Activated CD4-positive, alpha-beta T cell treated with anti-CD3 and anti-CD28 coated beads, Interleukin-2, amount 10 ng/mL, durations not matched to agents 7 days and 5 days (primary cell): ENCODE measurements at regions not wholly inside any gene's neighbourhood (a gene's known extent, or its start where the extent isn't known, plus 50 kb on each side); places are given as distances from the start of the nearest gene placed in this dataset.
A peak's percentile ranks its signal among the peaks of the same experiment; 100 is the strongest.
"Not testable (repeated sequence)": the region's sequence is repeated elsewhere in the genome, so short reads cannot be mapped to it uniquely, and the experiment has no call there.

Experiments used
- CTCF ChIA-PET: fragments of 350-600 bp; sonication (Branson Sonifier 250); formaldehyde crosslinking; loops from one replicate; lab custom pipeline; 2021; ENCODE audit warnings: antibody characterized with exemption; lab: Charles Lee
- POLR2A ChIA-PET: fragments of 350-600 bp; sonication (Branson Sonifier 250); formaldehyde crosslinking; loops from one replicate; lab custom pipeline; 2021; ENCODE audit warnings: antibody characterized with exemption; lab: Charles Lee
- DNase-seq: peaks from one replicate; pipeline ENCODE4 v3.0.0-alpha.2; 2020
- H3K27ac Mint-ChIP-seq: one replicate; pipeline ENCODE4 v1.8.0; 2021; ENCODE audit warnings: mild to moderate bottlenecking, moderate library complexity, mixed read lengths
- H3K27me3 Mint-ChIP-seq: one replicate; pipeline ENCODE4 v1.8.0; 2021; ENCODE audit warnings: mixed read lengths
- H3K36me3 Mint-ChIP-seq: one replicate; pipeline ENCODE4 v1.8.0; 2021; ENCODE audit warnings: low read depth, mixed read lengths
- H3K4me1 Mint-ChIP-seq: one replicate; pipeline ENCODE4 v1.8.0; 2021; ENCODE audit warnings: mixed read lengths
- H3K4me3 Mint-ChIP-seq: one replicate; pipeline ENCODE4 v1.8.0; 2021; ENCODE audit warnings: mild to moderate bottlenecking, moderate library complexity, mixed read lengths
- H3K9me3 Mint-ChIP-seq: one replicate; pipeline ENCODE4 v1.8.0; 2021; ENCODE audit warnings: mixed read lengths

DNA sequence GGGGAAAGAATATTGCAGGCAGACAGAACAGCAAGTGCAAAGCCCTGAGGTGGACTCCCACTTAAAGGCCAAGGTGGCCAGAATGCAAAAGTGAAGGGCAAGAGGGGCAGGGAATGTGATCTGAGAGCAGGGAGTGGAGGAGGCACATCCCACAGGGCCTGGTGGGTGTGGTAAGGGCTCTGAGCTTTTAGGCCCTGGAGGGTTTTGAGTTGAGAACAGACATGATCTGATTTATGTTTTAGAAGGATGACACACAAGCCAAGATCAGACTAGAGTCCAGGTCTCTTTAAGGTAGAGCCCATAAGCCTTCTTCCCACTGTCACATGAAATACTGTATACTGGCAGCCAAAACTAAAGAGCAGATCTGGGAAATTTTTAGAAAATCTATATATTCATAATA lies 162.5 kb downstream of the SLC38A4 start:
- H3K27ac Mint-ChIP-seq, result no peak overlapping the region
- H3K27me3 Mint-ChIP-seq, result no peaks in the 10 kb centered on the region
- no peak overlapping the region for H3K4me3 Mint-ChIP-seq
- POLR2A ChIA-PET, result no interaction called here
- no peaks in the 10 kb centered on the region for H3K9me3 Mint-ChIP-seq
- CTCF ChIA-PET, result interaction anchor here (1.3 kb wide), 1 partner anchor 11 kb away, joined by 3 read pairs; no protein-coding TSS in a partner anchor
- peaks cover 35% of the 10 kb centered on the region for H3K4me1 Mint-ChIP-seq
- H3K36me3 Mint-ChIP-seq, result no peaks in the 10 kb centered on the region
- no peak for DNase-seq

GRCh38 chr12:46661110-46661845 lies 164.5 kb downstream of the SLC38A4 start:
- no peaks in the 10 kb centered on the region for H3K36me3 Mint-ChIP-seq
- H3K4me1 Mint-ChIP-seq, result peaks cover 35% of the 10 kb centered on the region
- ChIA-PET CTCF (interaction anchor here (0.7 to 1.1 kb wide), 7 partner anchors 10 to 392 kb away, joined by 3 to 7 read pairs (median 3); no protein-coding TSS in a partner anchor), POLR2A (interaction anchor here (0.8 to 1.1 kb wide), 3 partner anchors 277 to 294 kb away, joined by 3 to 4 read pairs (median 4); no protein-coding TSS in a partner anchor)
- peak overlapping the region; percentile 16 for H3K27ac Mint-ChIP-seq
- peak; percentile 47 for DNase-seq
- H3K27me3 Mint-ChIP-seq, result no peaks in the 10 kb centered on the region
- H3K4me3 Mint-ChIP-seq, result no peak overlapping the region
- no peaks in the 10 kb centered on the region for H3K9me3 Mint-ChIP-seq

- ChIA-PET POLR2A (interaction anchor here (1.0 to 1.1 kb wide), 2 partner anchors 277 to 290 kb away, joined by 4 read pairs; no protein-coding TSS in a partner anchor), CTCF (interaction anchor here (1.0 to 1.1 kb wide), 6 partner anchors 10 to 288 kb away, joined by 3 to 7 read pairs (median 3); no protein-coding TSS in a partner anchor)
- Mint-ChIP-seq H3K4me1 (peaks cover 35% of the 10 kb centered on the region), H3K27me3 (no peaks in the 10 kb centered on the region), H3K4me3 (no peak overlapping the region), H3K27ac (peak overlapping the region; percentile 16), H3K9me3 (no peaks in the 10 kb centered on the region), H3K36me3 (no peaks in the 10 kb centered on the region)
- DNase-seq, result no peak
Observed at GRCh38 chr12:46660719-46661109, 165.1 kb downstream of the SLC38A4 start.

DNA sequence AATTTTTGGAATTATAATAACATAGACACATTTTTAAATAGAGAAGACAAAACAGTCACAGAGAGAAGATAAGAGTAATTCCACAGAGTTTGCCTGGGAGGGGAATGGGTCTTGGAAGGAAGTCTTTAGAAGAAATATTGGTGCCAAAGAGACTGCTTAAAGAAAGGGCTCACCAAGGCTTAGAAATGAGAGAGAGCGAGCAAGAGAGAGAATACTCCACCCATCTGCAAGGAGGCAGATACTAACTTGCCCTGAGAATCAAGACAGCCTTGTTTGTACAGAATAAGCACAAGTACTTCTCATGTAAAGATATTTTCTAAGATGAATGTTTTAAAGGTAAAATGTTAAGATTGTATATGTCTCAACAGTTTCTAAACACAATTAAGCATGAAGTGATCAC lies 165.5 kb downstream of the SLC38A4 start:
- Mint-ChIP-seq H3K9me3 (no peaks in the 10 kb centered on the region), H3K36me3 (no peaks in the 10 kb centered on the region), H3K4me1 (peaks cover 35% of the 10 kb centered on the region), H3K27ac (no peak overlapping the region), H3K27me3 (no peaks in the 10 kb centered on the region), H3K4me3 (no peak overlapping the region)
- no peak for DNase-seq
- ChIA-PET CTCF (no interaction called here), POLR2A (no interaction called here)

DNA sequence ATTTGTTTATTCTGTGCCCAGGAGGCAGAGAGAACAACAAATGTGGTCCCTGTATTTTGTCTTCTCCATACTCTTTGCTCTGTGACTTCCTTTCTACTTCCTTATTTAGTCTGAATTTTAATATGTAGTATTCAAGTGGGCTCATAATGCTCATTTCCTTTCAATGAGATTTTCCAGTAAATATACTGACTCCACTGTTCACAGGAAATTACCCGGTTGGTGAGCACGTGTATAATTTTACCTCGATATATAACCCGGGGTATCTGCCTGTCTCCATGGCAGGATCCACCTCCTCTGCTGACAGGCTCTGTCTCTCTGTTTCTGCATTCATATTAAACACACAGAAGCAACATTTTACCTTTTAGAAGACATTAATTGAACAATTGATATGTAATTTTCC lies 166.0 kb downstream of the SLC38A4 start:
- CTCF ChIA-PET, result no interaction called here

GRCh38 chr12:46659032-46659650 lies 166.7 kb downstream of the SLC38A4 start:
- Mint-ChIP-seq H3K36me3 (no peaks in the 10 kb centered on the region), H3K27me3 (no peaks in the 10 kb centered on the region), H3K4me3 (no peak overlapping the region), H3K27ac (no peak overlapping the region), H3K4me1 (peaks cover 28% of the 10 kb centered on the region), H3K9me3 (peaks cover 4% of the 10 kb centered on the region)
- ChIA-PET POLR2A (no interaction called here), CTCF (no interaction called here)
- no peak for DNase-seq

More for the DNA sequence above, 166.0 kb downstream of the SLC38A4 start:
- Mint-ChIP-seq H3K9me3 (no peaks in the 10 kb centered on the region), H3K4me1 (peaks cover 32% of the 10 kb centered on the region), H3K36me3 (no peaks in the 10 kb centered on the region), H3K27ac (no peak overlapping the region), H3K4me3 (no peak overlapping the region), H3K27me3 (no peaks in the 10 kb centered on the region)
- POLR2A ChIA-PET, result no interaction called here
- DNase-seq, result no peak

GRCh38 chr12:46657453-46658411 lies 168.1 kb downstream of the SLC38A4 start:
- DNase-seq, result no peak
- Mint-ChIP-seq H3K4me3 (no peak overlapping the region), H3K4me1 (peaks cover 28% of the 10 kb centered on the region), H3K27ac (no peak overlapping the region), H3K27me3 (no peaks in the 10 kb centered on the region), H3K36me3 (no peaks in the 10 kb centered on the region), H3K9me3 (peaks cover 4% of the 10 kb centered on the region)
- POLR2A ChIA-PET, result no interaction called here
- CTCF ChIA-PET, result interaction anchor here (1.1 to 1.6 kb wide), 3 partner anchors 8 to 44 kb away, joined by 3 to 4 read pairs (median 4); no protein-coding TSS in a partner anchor

- H3K27me3 Mint-ChIP-seq, DNase-seq, H3K4me3 Mint-ChIP-seq, H3K27ac Mint-ChIP-seq, POLR2A ChIA-PET, H3K9me3 Mint-ChIP-seq, H3K36me3 Mint-ChIP-seq: not testable (repeated sequence)
- H3K4me1 Mint-ChIP-seq, result peaks cover 21% of the 10 kb centered on the region
- CTCF ChIA-PET, result interaction anchor here (0.5 to 1.6 kb wide), 2 partner anchors 10 to 407 kb away, joined by 4 read pairs; no protein-coding TSS in a partner anchor
Observed at GRCh38 chr12:46655984-46656383, 169.8 kb downstream of the SLC38A4 start.

GRCh38 chr12:46653311-46653710 lies 172.5 kb downstream of the SLC38A4 start:
- Mint-ChIP-seq H3K4me1 (no peaks in the 10 kb centered on the region), H3K9me3 (peaks cover 6% of the 10 kb centered on the region), H3K27me3 (no peaks in the 10 kb centered on the region), H3K27ac (no peak overlapping the region), H3K4me3 (no peak overlapping the region), H3K36me3 (peaks cover 4% of the 10 kb centered on the region)
- CTCF ChIA-PET, result interaction anchor here (0.7 to 1.6 kb wide), 2 partner anchors 11 to 18 kb away, joined by 3 read pairs; no protein-coding TSS in a partner anchor
- POLR2A ChIA-PET, result no interaction called here
- DNase-seq, result no peak

DNA sequence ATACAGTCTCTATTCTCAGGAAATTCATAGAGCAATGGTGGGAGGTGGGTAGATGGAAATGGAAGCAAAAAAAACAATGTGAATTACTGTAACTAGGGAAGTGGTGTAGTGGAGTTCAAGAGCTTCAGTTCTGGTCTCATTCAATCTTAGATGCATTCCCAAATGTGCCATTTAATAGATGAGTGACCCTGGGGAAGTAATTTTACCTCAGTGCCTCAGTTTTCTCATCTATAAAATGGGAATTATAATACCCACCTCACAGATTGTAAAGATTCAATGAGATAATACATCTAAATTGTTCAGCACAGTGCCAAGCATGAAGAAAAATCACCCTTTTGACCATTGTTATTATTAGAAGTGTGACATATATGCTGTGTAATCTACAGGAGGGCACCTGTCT lies 173.1 kb downstream of the SLC38A4 start:
- H3K36me3 Mint-ChIP-seq, result peaks cover 4% of the 10 kb centered on the region
- CTCF ChIA-PET, result interaction anchor here (0.7 to 2.3 kb wide), 4 partner anchors 11 to 22 kb away, joined by 3 to 7 read pairs (median 3); no protein-coding TSS in a partner anchor

GRCh38 chr12:46650688-46651087 lies 175.1 kb downstream of the SLC38A4 start:
- POLR2A ChIA-PET, result no interaction called here
- peaks cover 7% of the 10 kb centered on the region for H3K36me3 Mint-ChIP-seq
- no peak overlapping the region for H3K27ac Mint-ChIP-seq
- no peaks in the 10 kb centered on the region for H3K27me3 Mint-ChIP-seq
- DNase-seq, result no peak
- CTCF ChIA-PET, result interaction anchor here (0.8 to 2.3 kb wide), 3 partner anchors 10 to 35 kb away, joined by 3 to 7 read pairs (median 7); no protein-coding TSS in a partner anchor
- H3K4me3 Mint-ChIP-seq, result no peak overlapping the region
- peaks cover 16% of the 10 kb centered on the region for H3K9me3 Mint-ChIP-seq
- H3K4me1 Mint-ChIP-seq, result no peaks in the 10 kb centered on the region

More for the DNA sequence above, 173.1 kb downstream of the SLC38A4 start:
- Mint-ChIP-seq H3K27ac (no peak overlapping the region), H3K4me3 (no peak overlapping the region), H3K9me3 (peaks cover 9% of the 10 kb centered on the region), H3K4me1 (no peaks in the 10 kb centered on the region), H3K27me3 (no peaks in the 10 kb centered on the region)
- POLR2A ChIA-PET, result no interaction called here
- no peak for DNase-seq

- ChIA-PET CTCF (no interaction called here), POLR2A (no interaction called here)
- peaks cover 15% of the 10 kb centered on the region for H3K9me3 Mint-ChIP-seq
- peaks cover 7% of the 10 kb centered on the region for H3K36me3 Mint-ChIP-seq
- H3K4me3 Mint-ChIP-seq, result no peak overlapping the region
- no peak overlapping the region for H3K27ac Mint-ChIP-seq
- no peaks in the 10 kb centered on the region for H3K27me3 Mint-ChIP-seq
- DNase-seq, result no peak
- no peaks in the 10 kb centered on the region for H3K4me1 Mint-ChIP-seq
Observed at GRCh38 chr12:46649433-46649832, 176.4 kb downstream of the SLC38A4 start.
